Endothelial cell (in vitro differentiated cells): ENCODE measurements at regions not wholly inside any gene's neighbourhood (a gene's known extent, or its start where the extent isn't known, plus 50 kb on each side); places are given as distances from the start of the nearest gene placed in this dataset.

Experiments used
- DNase-seq: peaks from one replicate; pipeline ENCODE4 v3.0.0; 2021; ENCODE audit warnings: low spot score
- H3K27ac Mint-ChIP-seq: one replicate; pipeline ENCODE4 v1.8.0; 2021; ENCODE audit warnings: mixed read lengths, inconsistent platforms; ENCODE audit not compliant: unreplicated experiment
- H3K27me3 Mint-ChIP-seq: one replicate; pipeline ENCODE4 v1.8.0; 2021; ENCODE audit warnings: mild to moderate bottlenecking, moderate library complexity, mixed read lengths, inconsistent platforms; ENCODE audit not compliant: unreplicated experiment
- H3K36me3 Mint-ChIP-seq: one replicate; pipeline ENCODE4 v1.8.0; 2021; ENCODE audit warnings: mild to moderate bottlenecking, low read depth, mixed read lengths, inconsistent platforms; ENCODE audit not compliant: unreplicated experiment
- H3K4me1 Mint-ChIP-seq: one replicate; pipeline ENCODE4 v1.8.0; 2021; ENCODE audit warnings: mild to moderate bottlenecking, mixed read lengths, inconsistent platforms; ENCODE audit not compliant: unreplicated experiment
- H3K4me3 Mint-ChIP-seq: one replicate; pipeline ENCODE4 v1.8.0; 2021; ENCODE audit warnings: mild to moderate bottlenecking, mixed read lengths, inconsistent platforms; ENCODE audit not compliant: unreplicated experiment
- H3K9me3 Mint-ChIP-seq: one replicate; pipeline ENCODE4 v1.8.0; 2021; ENCODE audit warnings: mixed read lengths, inconsistent platforms; ENCODE audit not compliant: unreplicated experiment
- TF ChIP-seq, protein P1 (sequence below): fragments of 200-600 bp; sonication (generic); IDR thresholded peaks from one replicate; pipeline ENCODE4 v1.5.0; 2021; ENCODE audit warnings: antibody characterized with exemption; ENCODE audit not compliant: unreplicated experiment

DNA sequence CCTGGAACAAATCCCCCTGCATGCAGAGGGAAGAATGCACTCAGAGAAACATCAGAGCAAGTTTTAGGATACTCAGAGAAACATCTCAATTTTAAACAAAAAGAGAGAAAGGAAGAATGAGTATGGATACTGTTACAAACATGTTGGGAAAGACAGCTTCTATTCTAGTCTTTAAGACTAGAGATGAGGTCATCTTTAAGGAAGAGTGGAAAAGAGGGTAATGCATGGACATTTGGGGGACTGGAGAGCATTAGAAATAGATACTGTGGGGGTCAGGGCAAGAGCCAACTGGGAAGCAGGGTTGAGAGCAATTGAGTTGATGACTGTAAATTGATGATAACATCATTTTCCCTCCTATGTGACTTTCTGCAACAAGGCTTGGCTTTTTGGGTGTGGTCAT, 431.2 kb downstream of the CDH26 start:
- no peaks in the 10 kb centered on the region for H3K9me3 Mint-ChIP-seq
- H3K36me3 Mint-ChIP-seq = no peaks in the 10 kb centered on the region
- H3K4me1 Mint-ChIP-seq = no peaks in the 10 kb centered on the region
- H3K27me3 Mint-ChIP-seq = no peaks in the 10 kb centered on the region
- TF ChIP-seq, protein P1, sequence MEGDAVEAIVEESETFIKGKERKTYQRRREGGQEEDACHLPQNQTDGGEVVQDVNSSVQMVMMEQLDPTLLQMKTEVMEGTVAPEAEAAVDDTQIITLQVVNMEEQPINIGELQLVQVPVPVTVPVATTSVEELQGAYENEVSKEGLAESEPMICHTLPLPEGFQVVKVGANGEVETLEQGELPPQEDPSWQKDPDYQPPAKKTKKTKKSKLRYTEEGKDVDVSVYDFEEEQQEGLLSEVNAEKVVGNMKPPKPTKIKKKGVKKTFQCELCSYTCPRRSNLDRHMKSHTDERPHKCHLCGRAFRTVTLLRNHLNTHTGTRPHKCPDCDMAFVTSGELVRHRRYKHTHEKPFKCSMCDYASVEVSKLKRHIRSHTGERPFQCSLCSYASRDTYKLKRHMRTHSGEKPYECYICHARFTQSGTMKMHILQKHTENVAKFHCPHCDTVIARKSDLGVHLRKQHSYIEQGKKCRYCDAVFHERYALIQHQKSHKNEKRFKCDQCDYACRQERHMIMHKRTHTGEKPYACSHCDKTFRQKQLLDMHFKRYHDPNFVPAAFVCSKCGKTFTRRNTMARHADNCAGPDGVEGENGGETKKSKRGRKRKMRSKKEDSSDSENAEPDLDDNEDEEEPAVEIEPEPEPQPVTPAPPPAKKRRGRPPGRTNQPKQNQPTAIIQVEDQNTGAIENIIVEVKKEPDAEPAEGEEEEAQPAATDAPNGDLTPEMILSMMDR = no peak
- DNase-seq = no peak
- no peak overlapping the region for H3K4me3 Mint-ChIP-seq
- H3K27ac Mint-ChIP-seq = no peak overlapping the region

DNA sequence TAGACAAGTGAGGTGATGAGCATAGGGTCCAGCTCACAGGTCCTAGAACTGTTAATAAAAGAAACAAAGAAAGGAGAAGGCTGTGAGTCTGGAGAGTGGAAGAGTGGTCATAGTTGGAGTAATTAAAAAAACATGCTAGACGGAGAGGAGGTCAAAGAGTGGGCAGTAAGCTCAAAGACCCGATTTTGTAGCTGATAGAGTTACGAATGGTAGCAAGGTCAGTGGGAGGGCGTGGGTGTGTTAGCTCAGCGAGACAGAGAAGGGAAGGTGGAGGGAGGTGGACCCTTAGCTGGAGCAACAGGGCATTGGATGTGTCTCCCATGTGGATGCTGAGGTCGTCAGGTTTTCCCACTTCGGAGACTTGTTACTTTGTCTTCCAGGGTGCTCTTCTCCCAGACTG, 431.7 kb downstream of the CDH26 start:
- no peak overlapping the region for H3K27ac Mint-ChIP-seq

DNA sequence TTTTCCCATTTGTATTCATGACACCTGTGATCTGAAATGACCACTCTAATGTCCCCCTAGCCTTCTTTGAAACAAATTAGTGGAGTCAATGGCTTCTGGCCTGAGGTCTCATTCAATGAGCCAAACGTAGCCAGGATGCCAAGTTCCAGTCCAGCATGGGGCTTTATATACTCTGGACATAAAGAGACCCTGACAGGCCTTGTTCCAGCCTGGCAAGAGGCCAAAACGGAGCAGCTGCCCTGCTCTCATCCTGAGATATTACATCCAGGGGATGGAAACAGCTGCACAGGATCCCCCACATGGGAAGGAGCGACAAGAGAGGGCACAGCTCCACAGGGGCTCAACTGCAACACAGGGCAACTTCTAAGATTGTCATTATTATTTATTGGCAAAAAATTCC, 437.8 kb downstream of the CDH26 start:
- H3K27me3 Mint-ChIP-seq = no peaks in the 10 kb centered on the region
- no peaks in the 10 kb centered on the region for H3K36me3 Mint-ChIP-seq
- no peaks in the 10 kb centered on the region for H3K9me3 Mint-ChIP-seq
- no peak overlapping the region for H3K27ac Mint-ChIP-seq
- H3K4me1 Mint-ChIP-seq = no peaks in the 10 kb centered on the region
- DNase-seq = no peak
- H3K4me3 Mint-ChIP-seq = no peak overlapping the region
- TF ChIP-seq, protein P1 = no peak

More for the DNA sequence above, 431.7 kb downstream of the CDH26 start:
- no peaks in the 10 kb centered on the region for H3K9me3 Mint-ChIP-seq
- H3K27me3 Mint-ChIP-seq = no peaks in the 10 kb centered on the region
- no peaks in the 10 kb centered on the region for H3K36me3 Mint-ChIP-seq
- no peak for DNase-seq
- TF ChIP-seq, protein P1 = no peak
- H3K4me1 Mint-ChIP-seq = no peaks in the 10 kb centered on the region
- H3K4me3 Mint-ChIP-seq = no peak overlapping the region

DNA sequence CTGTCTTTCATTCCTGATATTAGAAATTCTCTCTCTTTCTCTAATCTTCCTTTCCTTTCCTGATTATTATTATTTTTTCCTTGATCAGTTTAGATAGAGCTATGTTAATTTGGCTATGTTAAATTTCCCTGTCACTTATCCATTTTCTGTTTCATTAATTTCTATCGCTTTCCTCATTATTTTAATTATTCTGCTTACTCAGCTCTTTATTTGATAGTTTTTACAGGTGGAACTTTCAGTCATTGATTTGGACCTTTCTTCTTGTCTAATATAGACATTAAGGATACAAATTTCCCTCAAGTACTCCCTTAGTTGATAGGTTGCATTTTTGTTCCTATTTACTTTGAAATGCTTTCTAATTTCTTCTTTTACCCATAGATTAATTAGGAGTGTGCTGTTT, 442.3 kb downstream of the CDH26 start:
- Mint-ChIP-seq H3K27ac (no peak overlapping the region), H3K9me3 (no peaks in the 10 kb centered on the region), H3K4me1 (no peaks in the 10 kb centered on the region), H3K4me3 (no peak overlapping the region), H3K27me3 (no peaks in the 10 kb centered on the region), H3K36me3 (no peaks in the 10 kb centered on the region)
- no peak for DNase-seq
- TF ChIP-seq, protein P1 = no peak

DNA sequence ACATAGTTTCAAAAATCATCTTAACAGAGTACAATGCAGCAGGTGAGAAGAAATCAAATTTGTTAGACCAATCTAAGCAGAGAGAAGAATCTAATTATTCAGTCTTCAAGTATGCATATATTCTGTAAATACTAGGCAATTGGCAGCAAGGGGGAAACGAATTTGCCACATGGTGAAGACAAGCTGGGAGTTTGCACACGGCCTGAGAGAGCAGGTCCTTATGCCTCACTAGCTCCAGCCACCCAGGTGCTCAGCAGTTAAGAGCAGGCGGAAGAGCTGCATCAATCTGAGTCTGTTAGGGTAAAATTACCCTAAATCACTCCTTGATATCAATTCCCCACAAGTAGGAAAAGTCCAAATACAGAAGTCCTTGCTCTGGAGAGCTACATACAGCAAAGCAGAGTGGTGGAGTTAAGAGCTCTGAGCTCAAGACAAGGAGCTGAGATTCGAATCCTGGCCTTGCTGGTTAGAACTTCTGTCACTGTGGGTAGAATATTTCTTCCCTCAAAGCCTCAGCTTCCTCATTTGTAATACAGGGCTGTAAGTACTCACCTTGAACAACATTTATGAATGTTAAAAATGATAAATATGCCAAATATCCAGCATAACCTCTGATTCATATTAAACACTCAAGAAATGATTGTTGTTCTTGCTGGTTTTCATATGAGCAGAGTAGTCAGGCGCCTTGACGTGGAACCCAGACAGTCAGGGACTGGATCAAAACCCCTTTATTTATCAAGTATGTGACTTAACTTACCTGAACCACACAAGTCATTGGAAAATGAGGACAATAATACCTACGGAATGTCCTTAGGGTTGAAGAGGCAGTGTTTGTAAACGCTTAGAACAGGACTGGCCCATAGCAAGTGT, 444.2 kb downstream of the CDH26 start:
- no peak for DNase-seq
- H3K36me3 Mint-ChIP-seq = no peaks in the 10 kb centered on the region
- no peak overlapping the region for H3K4me3 Mint-ChIP-seq
- H3K4me1 Mint-ChIP-seq = no peaks in the 10 kb centered on the region
- H3K27ac Mint-ChIP-seq = no peak overlapping the region
- H3K27me3 Mint-ChIP-seq = no peaks in the 10 kb centered on the region
- no peaks in the 10 kb centered on the region for H3K9me3 Mint-ChIP-seq
- TF ChIP-seq, protein P1 = no peak
